Testis (tissue), 2 donors: ENCODE measurements at regions not wholly inside any gene's neighbourhood (a gene's known extent, or its start where the extent isn't known, plus 50 kb on each side); places are given as distances from the start of the nearest gene placed in this dataset.

ENCODE experiments used
- DNase-seq: peaks from one replicate; pipeline ENCODE4 v3.0.0-alpha.2; 2019
- H3K27ac ChIP-seq, 2 donors: fragments of 200-600 bp; sonication (generic); one replicate each; pipeline ENCODE4 v1.5.1; 2019
- H3K27me3 ChIP-seq: fragments of 200-600 bp; sonication (generic); one replicate; pipeline ENCODE4 v1.5.1; 2019
- H3K36me3 ChIP-seq: fragments of 200-600 bp; sonication (generic); one replicate; pipeline ENCODE4 v1.5.1; 2017; ENCODE audit warnings: low read depth; ENCODE audit errors: missing control alignments
- H3K4me1 ChIP-seq: fragments of 200-600 bp; sonication (generic); one replicate; pipeline ENCODE4 v1.5.1; 2019
- H3K4me3 ChIP-seq, 2 donors: fragments of 200-600 bp; sonication (generic); one replicate each; pipeline ENCODE4 v1.5.1; 2017 to 2019
- H3K9me3 ChIP-seq: fragments of 200-600 bp; sonication (generic); one replicate; pipeline ENCODE4 v1.5.1; 2017
- CTCF ChIP-seq, 3 experiments: fragments of 450-650 bp in 2 of 3; fragments of 200-600 bp in 1 of 3; sonication (generic) in 1 of 3; IDR thresholded peaks; one replicate each; pipeline ENCODE4 v1.5.1; 2016 to 2019; ENCODE audit warnings: antibody characterized with exemption in 3 of 3, mild to moderate bottlenecking in 2 of 3, moderate library complexity in 1 of 3
- POLR2A ChIP-seq: fragments of 450-650 bp; IDR thresholded peaks from one replicate; pipeline ENCODE4 v1.6.1; 2017; ENCODE audit warnings: antibody characterized with exemption, mild to moderate bottlenecking, moderate library complexity
- WGBS, 2 donors: methylation state at CpG; one replicate each; pipeline ENCODE4 v1.1.5; 2018; 5-methylcytosine and 5-hydroxymethylcytosine counted together
- intact Hi-C: fragments of 100-400 bp; cut with DNase I; formaldehyde crosslinking; loops from one replicate; pipeline ENCODE4 v1.15.1; 2023; ENCODE audit warnings: low total_unique reads

- Histone ChIP-seq H3K4me3 (no peak overlapping the region), H3K4me1 (no peaks in the 10 kb centered on the region), H3K9me3 (no peaks in the 10 kb centered on the region), H3K27me3 (no peaks in the 10 kb centered on the region), H3K36me3 (no peaks in the 10 kb centered on the region), H3K27ac (no peak overlapping the region)
- TF ChIP-seq POLR2A, result no peak
- TF ChIP-seq CTCF (IDR thresholded peaks at IDR 0.05), result no peak
- 31 to 33% methylated on average over 1 of the region's 1 CpG for WGBS, 2 donors
- intact Hi-C loops, result no loop called here
- DNase-seq, result no peak
Measured at GRCh38 chr12:19018302-19018970, 111.1 kb upstream of the PLEKHA5 start.

GRCh38 chr12:19021240-19021639 is 108.3 kb upstream of the PLEKHA5 start:
- no peak for DNase-seq
- Histone ChIP-seq H3K36me3 (no peaks in the 10 kb centered on the region), H3K4me1 (no peaks in the 10 kb centered on the region), H3K27ac (no peak overlapping the region), H3K9me3 (no peaks in the 10 kb centered on the region), H3K27me3 (no peaks in the 10 kb centered on the region), H3K4me3 (no peak overlapping the region)
- 93% methylated on average over 4 of the region's 4 CpGs for WGBS, 2 donors
- intact Hi-C loops, result no loop called here
- TF ChIP-seq POLR2A (no peak), CTCF (IDR thresholded peaks at IDR 0.05) (no peak)

GRCh38 chr12:19021646-19022045 is 107.9 kb upstream of the PLEKHA5 start:
- WGBS, 2 donors, result 76 to 79% methylated on average over 1 of the region's 1 CpG
- no peaks in the 10 kb centered on the region for H3K9me3 ChIP-seq
- H3K36me3 ChIP-seq, result no peaks in the 10 kb centered on the region
- H3K4me3 ChIP-seq, result no peak overlapping the region
- TF ChIP-seq CTCF (IDR thresholded peaks at IDR 0.05) (no peak), POLR2A (no peak)
- DNase-seq, result no peak
- intact Hi-C loops, result no loop called here
- H3K27ac ChIP-seq, result no peak overlapping the region
- H3K4me1 ChIP-seq, result no peaks in the 10 kb centered on the region
- H3K27me3 ChIP-seq, result no peaks in the 10 kb centered on the region

GRCh38 chr12:19025582-19025981 is 104.0 kb upstream of the PLEKHA5 start:
- Histone ChIP-seq H3K27ac (no peak overlapping the region), H3K36me3 (no peaks in the 10 kb centered on the region), H3K9me3 (no peaks in the 10 kb centered on the region), H3K4me1 (no peaks in the 10 kb centered on the region), H3K27me3 (no peaks in the 10 kb centered on the region), H3K4me3 (no peak overlapping the region)
- 88 to 90% methylated on average over 5 of the region's 5 CpGs for WGBS, 2 donors
- TF ChIP-seq CTCF (IDR thresholded peaks at IDR 0.05) (no peak), POLR2A (no peak)
- DNase-seq, result no peak
- intact Hi-C loops, result no loop called here

GRCh38 chr12:19026034-19026433 is 103.5 kb upstream of the PLEKHA5 start:
- no peak for TF ChIP-seq CTCF (IDR thresholded peaks at IDR 0.05)
- no peak for TF ChIP-seq POLR2A
- DNase-seq, result no peak
- Histone ChIP-seq H3K4me1 (no peaks in the 10 kb centered on the region), H3K4me3 (no peak overlapping the region), H3K36me3 (no peaks in the 10 kb centered on the region), H3K27ac (no peak overlapping the region), H3K9me3 (no peaks in the 10 kb centered on the region), H3K27me3 (no peaks in the 10 kb centered on the region)
- intact Hi-C loops, result no loop called here
- 92 to 95% methylated on average over 4 of the region's 4 CpGs for WGBS, 2 donors
